C1 segment of cervical spinal cord (tissue), 14 donors: ENCODE measurements at regions not wholly inside any gene's neighbourhood (a gene's known extent, or its start where the extent isn't known, plus 50 kb on each side); places are given as distances from the start of the nearest gene placed in this dataset.
A peak's percentile ranks its signal among the peaks of the same experiment; 100 is the strongest.

Experiments used
- DNase-seq, 14 donors: peaks; one replicate each; lab custom pipeline; 2025; lab: John Stamatoyannopoulos, UW

- no peak for DNase-seq
These were observed 708.5 kb upstream of the SORCS1 start for GRCh38 chr10:107873007-107873406.

- DNase-seq: no peak
These were observed 701.2 kb upstream of the SORCS1 start for GRCh38 chr10:107865691-107866090.

GRCh38 chr10:107859065-107859464 lies 694.6 kb upstream of the SORCS1 start:
- DNase-seq: no peak

GRCh38 chr10:107856047-107856315 lies 691.5 kb upstream of the SORCS1 start:
- no peak for DNase-seq

GRCh38 chr10:107855301-107856046 lies 691.0 kb upstream of the SORCS1 start:
- no peak for DNase-seq

- DNase-seq: no peak
These were observed 684.3 kb upstream of the SORCS1 start for GRCh38 chr10:107848726-107849360.

GRCh38 chr10:107847620-107848019 lies 683.1 kb upstream of the SORCS1 start:
- no peak for DNase-seq

GRCh38 chr10:107834706-107835105 lies 670.2 kb upstream of the SORCS1 start:
- no peak for DNase-seq

- DNase-seq: no peak
These were observed 667.3 kb upstream of the SORCS1 start for GRCh38 chr10:107831772-107832171.

GRCh38 chr10:107829161-107829560 lies 664.7 kb upstream of the SORCS1 start:
- no peak for DNase-seq

- no peak for DNase-seq
These were observed 661.7 kb upstream of the SORCS1 start for GRCh38 chr10:107826171-107826570.

- DNase-seq: peak in 7 of 14 donors; percentile 0 to 19 (median 2)
These were observed 650.5 kb upstream of the SORCS1 start for GRCh38 chr10:107814865-107815487.

- DNase-seq: no peak
These were observed 649.1 kb upstream of the SORCS1 start for GRCh38 chr10:107813451-107814162.

GRCh38 chr10:107809889-107810288 lies 645.4 kb upstream of the SORCS1 start:
- no peak for DNase-seq

- no peak for DNase-seq
These were observed 643.3 kb upstream of the SORCS1 start for GRCh38 chr10:107807836-107808235.

GRCh38 chr10:107806026-107806425 lies 641.5 kb upstream of the SORCS1 start:
- DNase-seq: no peak

GRCh38 chr10:107803546-107803945 lies 639.0 kb upstream of the SORCS1 start:
- DNase-seq: no peak

- no peak for DNase-seq
These were observed 635.6 kb upstream of the SORCS1 start for GRCh38 chr10:107800061-107800460.

- DNase-seq: no peak
These were observed 625.8 kb upstream of the SORCS1 start for GRCh38 chr10:107790271-107790670.

GRCh38 chr10:107771066-107771465 lies 606.6 kb upstream of the SORCS1 start:
- DNase-seq: no peak

GRCh38 chr10:107767185-107767584 lies 602.7 kb upstream of the SORCS1 start:
- no peak for DNase-seq

GRCh38 chr10:107754814-107755213 lies 590.3 kb upstream of the SORCS1 start:
- no peak for DNase-seq
